ENCODE measurements at regions not wholly inside any gene's neighbourhood (a gene's known extent, or its start where the extent isn't known, plus 50 kb on each side); places are given as distances from the start of the nearest gene placed in this dataset.
"Not testable (repeated sequence)": the region's sequence is repeated elsewhere in the genome, so short reads cannot be mapped to it uniquely, and the experiment has no call there.

DNA sequence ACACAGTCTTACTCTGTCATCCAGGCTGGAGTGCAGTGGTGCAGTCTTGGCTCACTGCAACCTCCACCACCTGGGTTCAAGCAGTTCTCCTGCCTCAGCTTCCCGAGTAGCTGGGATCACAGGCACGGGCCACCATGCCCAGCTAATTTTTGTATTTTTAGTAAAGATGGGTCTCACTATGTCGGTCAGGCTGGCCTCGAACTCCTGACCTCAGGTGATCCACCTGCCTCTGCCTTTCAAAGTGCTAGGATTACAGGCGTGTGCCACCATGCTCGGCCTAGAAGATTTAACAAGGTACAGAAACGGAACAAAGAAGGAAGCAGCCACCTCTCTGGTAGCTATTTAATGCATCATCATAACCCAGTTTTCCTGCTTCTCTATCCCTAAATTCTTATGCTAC, 113.8 kb downstream of the LARP7 start:
- H3K4me3 Mint-ChIP-seq; H3K27me3 Mint-ChIP-seq (ENCODE audit: insufficient read depth); H3K4me1 Mint-ChIP-seq (ENCODE audit: low read depth); DNase-seq (ENCODE audit: low spot score); H3K36me3 Mint-ChIP-seq (ENCODE audit: low read depth); intact Hi-C loops (cut with micrococcal nuclease); H3K27ac Mint-ChIP-seq; H3K9me3 Mint-ChIP-seq: not testable (repeated sequence)

DNA sequence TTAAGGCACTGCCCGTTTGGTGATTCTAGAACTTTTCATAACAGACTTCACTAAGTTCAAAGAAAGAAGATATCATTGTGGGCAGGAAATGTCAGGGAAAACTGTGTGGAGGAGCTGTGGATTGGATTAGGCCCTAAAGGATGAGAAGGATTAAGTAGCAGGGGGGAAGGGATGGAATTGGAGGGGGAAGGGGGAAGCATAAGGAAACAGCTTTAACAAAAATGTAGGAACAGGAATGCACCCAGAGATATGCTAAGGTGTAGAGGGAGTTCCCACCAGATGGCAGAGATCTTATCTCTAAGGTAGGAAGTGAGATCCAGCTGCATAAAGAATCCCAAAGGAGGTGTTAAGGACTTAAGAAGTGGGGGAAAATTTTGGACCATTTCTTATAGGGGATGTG, 114.5 kb downstream of the LARP7 start:
- H3K4me3 Mint-ChIP-seq: no peak overlapping the region
- no peaks in the 10 kb centered on the region for H3K4me1 Mint-ChIP-seq (ENCODE audit: low read depth)
- no peak overlapping the region for H3K27ac Mint-ChIP-seq
- H3K27me3 Mint-ChIP-seq (ENCODE audit: insufficient read depth): peaks cover 8% of the 10 kb centered on the region
- intact Hi-C loops (cut with micrococcal nuclease): no loop called here
- H3K9me3 Mint-ChIP-seq: no peaks in the 10 kb centered on the region
- H3K36me3 Mint-ChIP-seq (ENCODE audit: low read depth): no peaks in the 10 kb centered on the region
- DNase-seq (ENCODE audit: low spot score): no peak

DNA sequence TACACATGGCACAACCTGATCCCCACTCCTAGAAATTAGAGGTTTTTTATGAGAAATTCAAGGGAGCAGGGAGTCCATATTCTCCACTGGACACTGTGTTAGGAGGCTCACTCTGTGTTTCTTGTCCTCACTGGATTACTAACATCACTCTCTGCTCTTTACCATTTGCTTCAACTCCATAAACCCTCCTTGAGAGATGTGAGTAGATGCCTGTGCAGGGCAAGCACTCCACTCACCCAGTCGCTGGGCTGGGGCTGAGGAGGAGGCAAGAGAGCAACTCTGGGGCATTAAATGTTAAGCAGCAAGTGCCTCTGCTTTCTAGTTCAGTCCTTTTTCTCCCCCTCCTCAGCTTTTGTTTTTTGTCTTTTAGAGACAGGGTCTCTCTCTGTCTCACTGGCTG, 115.1 kb downstream of the LARP7 start:
- intact Hi-C loops (cut with micrococcal nuclease): no loop called here
- Mint-ChIP-seq H3K9me3 (no peaks in the 10 kb centered on the region), H3K4me1 (ENCODE audit: low read depth) (no peaks in the 10 kb centered on the region), H3K36me3 (ENCODE audit: low read depth) (no peaks in the 10 kb centered on the region), H3K4me3 (no peak overlapping the region), H3K27ac (no peak overlapping the region), H3K27me3 (ENCODE audit: insufficient read depth) (peaks cover 8% of the 10 kb centered on the region)
- DNase-seq (ENCODE audit: low spot score): no peak

DNA sequence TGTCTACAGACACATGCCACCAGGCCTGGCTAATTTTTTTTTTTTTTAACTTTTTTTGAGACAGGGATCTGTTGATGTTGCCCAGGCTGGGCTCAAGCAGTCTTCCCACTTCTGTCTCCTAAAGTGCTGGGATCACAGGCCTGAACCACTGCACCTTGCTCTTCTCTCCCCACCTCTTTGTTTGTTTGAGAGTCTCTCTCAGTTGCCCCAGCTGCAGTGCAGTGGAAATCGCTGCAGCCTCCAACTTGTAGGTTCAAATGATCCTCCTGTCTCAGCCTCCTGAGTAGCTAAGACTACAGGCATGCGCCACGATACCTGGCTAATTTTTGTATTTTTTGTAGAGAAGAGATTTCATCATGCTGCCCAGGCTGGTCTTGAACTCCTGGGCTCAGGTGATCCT, 115.6 kb downstream of the LARP7 start:
- DNase-seq (ENCODE audit: low spot score): no peak
- no peaks in the 10 kb centered on the region for H3K9me3 Mint-ChIP-seq
- no peak overlapping the region for H3K27ac Mint-ChIP-seq
- H3K4me3 Mint-ChIP-seq: no peak overlapping the region
- intact Hi-C loops (cut with micrococcal nuclease): no loop called here
- peaks cover 7% of the 10 kb centered on the region for H3K27me3 Mint-ChIP-seq (ENCODE audit: insufficient read depth)
- H3K36me3 Mint-ChIP-seq (ENCODE audit: low read depth): no peaks in the 10 kb centered on the region
- no peaks in the 10 kb centered on the region for H3K4me1 Mint-ChIP-seq (ENCODE audit: low read depth)

GRCh38 chr4:112753333-112753732, 116.4 kb downstream of the LARP7 start:
- Mint-ChIP-seq H3K4me1 (ENCODE audit: low read depth) (no peaks in the 10 kb centered on the region), H3K9me3 (no peaks in the 10 kb centered on the region), H3K27me3 (ENCODE audit: insufficient read depth) (peaks cover 6% of the 10 kb centered on the region), H3K4me3 (no peak overlapping the region), H3K27ac (no peak overlapping the region), H3K36me3 (ENCODE audit: low read depth) (no peaks in the 10 kb centered on the region)
- intact Hi-C loops (cut with micrococcal nuclease): no loop called here
- DNase-seq (ENCODE audit: low spot score): no peak

DNA sequence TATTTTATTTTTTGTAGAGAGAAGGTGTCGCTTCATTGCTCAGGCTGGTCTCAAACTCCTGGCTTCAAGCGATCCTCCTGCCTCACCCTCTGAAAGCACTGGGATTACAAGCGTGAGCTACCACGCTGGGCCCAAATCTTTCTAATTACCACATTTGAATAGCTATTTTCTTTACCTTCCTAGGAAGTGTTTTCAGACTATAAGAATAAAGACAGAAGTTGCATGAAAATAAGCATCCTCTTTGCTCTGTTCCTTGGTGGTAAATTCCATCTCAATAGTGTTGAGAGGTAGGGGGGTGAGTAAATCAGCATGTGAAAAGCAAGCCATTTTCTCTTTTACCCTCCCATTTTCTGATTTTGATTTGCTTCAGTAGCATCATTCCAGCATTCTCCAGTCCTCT, 122.4 kb downstream of the LARP7 start:
- Mint-ChIP-seq H3K27ac (no peak overlapping the region), H3K36me3 (ENCODE audit: low read depth) (no peaks in the 10 kb centered on the region), H3K27me3 (ENCODE audit: insufficient read depth) (no peaks in the 10 kb centered on the region), H3K4me1 (ENCODE audit: low read depth) (peaks cover 5% of the 10 kb centered on the region), H3K9me3 (no peaks in the 10 kb centered on the region), H3K4me3 (no peak overlapping the region)
- no peak for DNase-seq (ENCODE audit: low spot score)
- intact Hi-C loops (cut with micrococcal nuclease): no loop called here

DNA sequence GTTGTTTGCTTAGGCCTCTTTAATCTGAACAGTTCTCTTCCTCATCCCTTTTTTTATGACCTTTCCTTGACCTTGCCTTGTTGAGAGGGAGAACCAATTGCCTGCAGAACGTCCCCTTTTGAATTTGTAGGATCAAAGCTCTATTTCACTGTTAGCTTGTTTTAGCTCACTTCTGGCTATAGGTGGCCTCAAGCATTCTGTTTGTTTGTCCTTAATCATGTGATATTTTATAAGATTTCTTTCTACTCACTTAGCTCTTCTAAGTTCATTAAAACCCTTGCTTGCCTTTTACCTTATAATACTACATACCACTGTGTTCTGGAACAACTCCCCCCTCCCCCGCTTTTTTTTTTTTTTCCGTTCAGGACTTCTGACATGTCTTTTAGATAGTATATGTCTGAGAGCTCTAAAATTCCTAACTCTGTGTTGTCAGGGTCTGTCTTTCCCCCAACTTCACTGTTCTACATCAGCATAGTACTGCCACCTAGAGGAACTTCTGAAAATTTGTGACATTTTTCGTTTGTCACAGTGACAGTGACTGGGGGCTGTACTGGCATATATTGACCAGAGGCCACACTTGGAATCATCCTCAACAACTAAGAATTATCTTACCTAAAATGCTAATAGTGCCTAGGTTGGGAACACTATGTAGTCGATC, 128.5 kb downstream of the LARP7 start:
- H3K36me3 Mint-ChIP-seq (ENCODE audit: low read depth): no peaks in the 10 kb centered on the region
- H3K9me3 Mint-ChIP-seq: no peaks in the 10 kb centered on the region
- no peak for DNase-seq (ENCODE audit: low spot score)
- peaks cover 6% of the 10 kb centered on the region for H3K27me3 Mint-ChIP-seq (ENCODE audit: insufficient read depth)
- H3K4me3 Mint-ChIP-seq: no peak overlapping the region
- intact Hi-C loops (cut with micrococcal nuclease): loop anchor here (1.0 to 5.0 kb wide), 2 partner anchors 173 to 668 kb away; no protein-coding TSS in a partner anchor
- peaks cover 5% of the 10 kb centered on the region for H3K4me1 Mint-ChIP-seq (ENCODE audit: low read depth)
- H3K27ac Mint-ChIP-seq: no peak overlapping the region

DNA sequence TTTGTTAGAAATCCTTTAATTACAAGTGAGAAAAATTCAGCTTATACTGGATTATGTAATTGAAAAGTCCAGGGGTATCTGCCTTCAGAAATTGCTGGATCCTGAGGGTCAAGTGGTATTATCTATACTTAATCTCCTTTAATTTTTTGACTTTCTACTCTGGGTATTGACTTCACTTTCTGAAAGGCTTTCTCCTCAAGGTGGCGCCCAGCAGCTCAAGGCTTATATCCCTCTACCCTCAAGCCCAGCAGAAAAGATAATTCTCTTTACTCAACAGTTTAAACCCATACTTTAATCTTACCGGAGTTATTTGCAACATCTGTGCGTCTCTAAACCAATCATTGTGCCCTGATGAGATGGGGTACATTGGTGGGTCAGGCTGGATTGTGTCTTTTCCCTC, 129.5 kb downstream of the LARP7 start:
- no peak for DNase-seq (ENCODE audit: low spot score)
- intact Hi-C loops (cut with micrococcal nuclease): loop anchor here (5.0 kb wide), 1 partner anchor 669 kb away; no protein-coding TSS in a partner anchor
- Mint-ChIP-seq H3K27me3 (ENCODE audit: insufficient read depth) (peaks cover 6% of the 10 kb centered on the region), H3K27ac (no peak overlapping the region), H3K9me3 (no peaks in the 10 kb centered on the region), H3K4me1 (ENCODE audit: low read depth) (peaks cover 5% of the 10 kb centered on the region), H3K4me3 (no peak overlapping the region), H3K36me3 (ENCODE audit: low read depth) (no peaks in the 10 kb centered on the region)

GRCh38 chr4:112767386-112767785, 130.4 kb downstream of the LARP7 start:
- Mint-ChIP-seq H3K27me3 (ENCODE audit: insufficient read depth) (peaks cover 6% of the 10 kb centered on the region), H3K4me1 (ENCODE audit: low read depth) (peaks cover 5% of the 10 kb centered on the region), H3K9me3 (no peaks in the 10 kb centered on the region), H3K27ac (no peak overlapping the region), H3K4me3 (no peak overlapping the region), H3K36me3 (ENCODE audit: low read depth) (no peaks in the 10 kb centered on the region)
- intact Hi-C loops (cut with micrococcal nuclease): loop anchor here (5.0 kb wide), 1 partner anchor 670 kb away; no protein-coding TSS in a partner anchor
- DNase-seq (ENCODE audit: low spot score): no peak

DNA sequence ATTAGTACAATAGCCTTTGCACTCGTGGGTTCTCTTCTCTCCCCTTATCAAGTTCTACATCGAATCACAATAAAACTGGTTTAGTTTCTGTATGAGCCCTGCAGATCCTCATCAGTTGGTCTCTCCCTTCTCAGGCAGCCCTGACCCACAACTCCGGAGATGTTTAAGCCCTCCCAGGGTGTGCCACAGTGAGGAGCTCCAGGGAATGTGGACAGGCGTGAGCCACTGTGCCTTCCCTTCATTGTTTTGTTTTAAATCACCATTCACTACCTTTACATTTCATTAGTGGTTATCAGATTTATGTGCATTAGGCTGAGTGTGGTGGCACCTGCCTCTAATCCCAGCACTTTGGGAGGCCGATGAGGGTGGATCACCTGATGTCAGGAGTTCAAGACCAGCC, 133.2 kb downstream of the LARP7 start:
- no peaks in the 10 kb centered on the region for H3K4me1 Mint-ChIP-seq (ENCODE audit: low read depth)
- H3K4me3 Mint-ChIP-seq: no peak overlapping the region
- H3K27me3 Mint-ChIP-seq (ENCODE audit: insufficient read depth): peaks cover 6% of the 10 kb centered on the region
- DNase-seq (ENCODE audit: low spot score): no peak
- no peaks in the 10 kb centered on the region for H3K36me3 Mint-ChIP-seq (ENCODE audit: low read depth)
- intact Hi-C loops (cut with micrococcal nuclease): no loop called here
- H3K27ac Mint-ChIP-seq: no peak overlapping the region
- no peaks in the 10 kb centered on the region for H3K9me3 Mint-ChIP-seq

DNA sequence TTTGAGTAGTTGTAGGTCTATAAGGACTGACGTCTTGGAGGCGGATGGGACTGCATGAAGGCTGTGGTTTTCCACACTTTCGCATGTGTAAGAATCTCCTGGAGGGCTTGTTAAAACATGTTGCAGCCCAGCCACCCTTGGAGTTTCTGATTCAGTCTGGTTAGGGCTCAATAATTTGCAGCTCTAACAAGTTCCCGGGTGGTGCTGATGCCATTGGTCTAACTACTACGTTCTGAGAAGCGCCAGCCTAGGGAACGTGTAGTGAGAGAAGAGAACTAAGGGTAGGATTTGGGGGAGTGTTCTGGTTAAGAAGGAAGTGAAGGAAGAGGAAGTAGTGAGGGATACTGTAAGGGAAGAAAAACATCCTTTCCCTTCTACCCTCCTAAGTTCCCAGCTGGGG, 138.9 kb downstream of the LARP7 start:
- no peaks in the 10 kb centered on the region for H3K9me3 Mint-ChIP-seq

DNA sequence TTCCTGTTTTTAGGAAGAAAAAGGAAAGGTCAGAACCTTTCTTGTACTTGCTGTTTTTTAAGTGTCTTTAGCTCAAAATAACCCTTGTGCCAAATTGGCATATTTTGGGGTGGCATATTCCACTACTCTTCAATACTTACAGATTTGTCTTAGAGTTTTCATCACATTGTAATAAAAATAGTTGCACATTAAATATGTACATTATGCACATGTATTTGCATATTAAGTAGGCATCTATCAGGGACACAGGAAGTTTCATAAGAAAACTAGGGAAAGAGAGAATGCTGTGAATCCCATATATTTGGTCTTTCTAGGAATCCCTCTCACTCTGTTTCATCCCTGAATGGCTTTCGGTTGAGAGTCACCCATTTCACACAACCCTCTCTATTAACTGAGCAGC, 139.6 kb downstream of the LARP7 start:
- Mint-ChIP-seq H3K36me3 (ENCODE audit: low read depth) (no peaks in the 10 kb centered on the region), H3K4me3 (no peak overlapping the region)

More for the DNA sequence above, 138.9 kb downstream of the LARP7 start:
- intact Hi-C loops (cut with micrococcal nuclease): no loop called here
- Mint-ChIP-seq H3K4me3 (no peak overlapping the region), H3K27me3 (ENCODE audit: insufficient read depth) (no peaks in the 10 kb centered on the region), H3K36me3 (ENCODE audit: low read depth) (no peaks in the 10 kb centered on the region), H3K4me1 (ENCODE audit: low read depth) (no peaks in the 10 kb centered on the region), H3K27ac (no peak overlapping the region)
- no peak for DNase-seq (ENCODE audit: low spot score)

DNA sequence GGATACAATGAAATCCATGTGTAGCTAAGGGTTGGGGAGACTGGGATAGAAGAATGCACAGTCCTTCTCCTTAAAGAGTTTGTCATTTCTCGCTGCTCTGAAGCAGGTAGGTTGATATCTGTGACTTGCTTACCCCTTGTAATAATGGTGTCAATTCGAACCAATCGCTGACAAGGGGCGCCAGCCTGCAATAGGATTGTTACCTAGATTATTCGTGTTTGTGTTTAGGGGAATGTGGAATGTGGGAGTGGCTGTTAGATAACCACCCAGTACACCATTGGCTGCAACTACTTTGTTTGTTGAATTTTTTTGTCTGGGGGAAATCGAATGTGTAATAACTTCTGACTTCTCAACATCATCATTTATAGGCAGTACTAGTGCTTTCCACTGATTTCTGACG, 141.6 kb downstream of the LARP7 start:
- Mint-ChIP-seq H3K9me3 (no peaks in the 10 kb centered on the region), H3K4me1 (ENCODE audit: low read depth) (no peaks in the 10 kb centered on the region), H3K4me3 (no peak overlapping the region), H3K36me3 (ENCODE audit: low read depth) (no peaks in the 10 kb centered on the region), H3K27ac (no peak overlapping the region), H3K27me3 (ENCODE audit: insufficient read depth) (no peaks in the 10 kb centered on the region)
- intact Hi-C loops (cut with micrococcal nuclease): no loop called here
- no peak for DNase-seq (ENCODE audit: low spot score)

More for the DNA sequence above, 139.6 kb downstream of the LARP7 start:
- DNase-seq (ENCODE audit: low spot score): no peak
- Mint-ChIP-seq H3K27me3 (ENCODE audit: insufficient read depth) (no peaks in the 10 kb centered on the region), H3K9me3 (no peaks in the 10 kb centered on the region), H3K27ac (no peak overlapping the region), H3K4me1 (ENCODE audit: low read depth) (no peaks in the 10 kb centered on the region)
- intact Hi-C loops (cut with micrococcal nuclease): no loop called here

DNA sequence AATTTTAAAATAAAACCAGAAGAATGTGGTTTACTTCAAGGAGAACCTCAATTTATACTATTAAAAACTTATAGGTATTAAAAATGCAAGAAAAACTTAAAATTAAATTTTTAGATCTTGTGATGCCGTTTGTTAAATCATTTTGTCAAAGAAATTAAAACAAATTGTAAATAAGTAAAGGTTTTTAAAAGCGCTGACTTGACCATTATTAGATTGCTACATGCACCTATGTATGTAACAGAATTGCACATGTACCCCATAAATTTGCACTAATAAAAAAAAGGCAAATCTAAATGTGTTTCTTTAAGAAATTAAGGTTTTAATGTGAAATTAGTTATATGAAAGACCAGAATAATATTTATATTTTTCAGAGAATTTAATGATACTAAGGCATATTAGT, 156.1 kb downstream of the LARP7 start:
- H3K36me3 Mint-ChIP-seq (ENCODE audit: low read depth): no peaks in the 10 kb centered on the region
- H3K9me3 Mint-ChIP-seq: no peaks in the 10 kb centered on the region
- H3K27ac Mint-ChIP-seq: no peak overlapping the region
- peaks cover 6% of the 10 kb centered on the region for H3K27me3 Mint-ChIP-seq (ENCODE audit: insufficient read depth)
- intact Hi-C loops (cut with micrococcal nuclease): no loop called here
- H3K4me3 Mint-ChIP-seq: no peak overlapping the region
- no peak for DNase-seq (ENCODE audit: low spot score)
- no peaks in the 10 kb centered on the region for H3K4me1 Mint-ChIP-seq (ENCODE audit: low read depth)

Measured in activated T-helper 1 cell treated with anti-CD3 and anti-CD28 coated beads, Interleukin-12 subunit alpha, Interleukin-12 subunit beta, Interleukin-2, Interleukin-4 antibody, amounts not matched to agents 30 ng/mL and 10 ng/mL and 1 ng/mL, durations not matched to agents 14 hours and 24 hours and 36 hours (primary cell).